ENCODE measurements at regions not wholly inside any gene's neighbourhood (a gene's known extent, or its start where the extent isn't known, plus 50 kb on each side); places are given as distances from the start of the nearest gene placed in this dataset.

GRCh38 chr5:79859588-79859987 lies 131.5 kb downstream of the MTX3 start (continued):
- no peak for TF ChIP-seq USF2 (IDR thresholded peaks at IDR 0.05; ENCODE audit: low read length)
- no peak for TF ChIP-seq EZH2 (IDR thresholded peaks at IDR 0.05; ENCODE audit: low read depth, low read length, severe bottlenecking)
- no peak for TF ChIP-seq EGR1 (IDR thresholded peaks at IDR 0.05; ENCODE audit: borderline replicate concordance, low read depth, low read length)
- no peak for TF ChIP-seq RFX5 (IDR thresholded peaks at IDR 0.05; ENCODE audit: borderline replicate concordance, low read depth, low read length)
